Body of pancreas (tissue), 4 donors: ENCODE measurements at regions not wholly inside any gene's neighbourhood (a gene's known extent, or its start where the extent isn't known, plus 50 kb on each side); places are given as distances from the start of the nearest gene placed in this dataset.

ENCODE experiments used
- ATAC-seq: fragments of 150-250 bp; one replicate; pipeline ENCODE4 v1.9.1; 2016
- DNase-seq, 4 donors: peaks; one replicate each; pipeline ENCODE4 v3.0.0-alpha.2; 2019
- H3K27ac ChIP-seq, 4 donors: fragments of 200-600 bp; sonication (generic); 1 replicate in 3 of 4; 2 replicates in 1 of 4; pipeline versions ENCODE4 v1.5.1 to v1.6.1; 2016 to 2019; ENCODE audit warnings: mild to moderate bottlenecking in 1 of 4, mixed read lengths in 1 of 4, moderate library complexity in 1 of 4
- H3K27me3 ChIP-seq, 2 donors: fragments of 200-600 bp; sonication (generic); one replicate each; pipeline ENCODE4 v1.6.0; 2016; ENCODE audit warnings: mild to moderate bottlenecking in 1 of 2
- H3K36me3 ChIP-seq, 2 donors: fragments of 200-600 bp; sonication (generic); replicated peaks in 1 of 2; 2 replicates each; pipeline ENCODE4 v1.5.1; 2016; ENCODE audit warnings: low read depth in 2 of 2; ENCODE audit not compliant: insufficient read depth in 1 of 2
- H3K4me1 ChIP-seq: fragments of 200-600 bp; sonication (generic); one replicate; pipeline ENCODE4 v1.6.0; 2016
- H3K4me3 ChIP-seq, 2 donors: fragments of 200-600 bp; sonication (generic); 1 replicate in 1 of 2; 2 replicates in 1 of 2; pipeline ENCODE4 v1.5.1; 2016 to 2019
- H3K9me3 ChIP-seq, 3 donors: fragments of 200-600 bp; sonication (generic); 1 replicate in 2 of 3; 2 replicates in 1 of 3; pipeline ENCODE4 v1.5.1; 2016
- POLR2A ChIP-seq, 3 donors: fragments of 450-650 bp; IDR thresholded peaks; one replicate each; pipeline ENCODE4 v1.6.1; 2016; ENCODE audit warnings: antibody characterized with exemption in 3 of 3, mild to moderate bottlenecking in 2 of 3
- WGBS, 2 donors: methylation state at CpG; one replicate each; pipeline ENCODE4 v1.1.5; 2017; 5-methylcytosine and 5-hydroxymethylcytosine counted together
- intact Hi-C: fragments of 100-400 bp; cut with DNase I; formaldehyde crosslinking; loops from one replicate; pipeline ENCODE4 v1.15.1; 2023
- TF ChIP-seq, protein P1 (sequence below), 7 experiments: fragments of 450-650 bp in 4 of 7; fragments of 200-600 bp in 3 of 7; sonication (generic) in 3 of 7; IDR thresholded peaks; one replicate each; pipeline ENCODE4 v1.5.1; 2016 to 2019; ENCODE audit warnings: antibody characterized with exemption in 7 of 7

DNA sequence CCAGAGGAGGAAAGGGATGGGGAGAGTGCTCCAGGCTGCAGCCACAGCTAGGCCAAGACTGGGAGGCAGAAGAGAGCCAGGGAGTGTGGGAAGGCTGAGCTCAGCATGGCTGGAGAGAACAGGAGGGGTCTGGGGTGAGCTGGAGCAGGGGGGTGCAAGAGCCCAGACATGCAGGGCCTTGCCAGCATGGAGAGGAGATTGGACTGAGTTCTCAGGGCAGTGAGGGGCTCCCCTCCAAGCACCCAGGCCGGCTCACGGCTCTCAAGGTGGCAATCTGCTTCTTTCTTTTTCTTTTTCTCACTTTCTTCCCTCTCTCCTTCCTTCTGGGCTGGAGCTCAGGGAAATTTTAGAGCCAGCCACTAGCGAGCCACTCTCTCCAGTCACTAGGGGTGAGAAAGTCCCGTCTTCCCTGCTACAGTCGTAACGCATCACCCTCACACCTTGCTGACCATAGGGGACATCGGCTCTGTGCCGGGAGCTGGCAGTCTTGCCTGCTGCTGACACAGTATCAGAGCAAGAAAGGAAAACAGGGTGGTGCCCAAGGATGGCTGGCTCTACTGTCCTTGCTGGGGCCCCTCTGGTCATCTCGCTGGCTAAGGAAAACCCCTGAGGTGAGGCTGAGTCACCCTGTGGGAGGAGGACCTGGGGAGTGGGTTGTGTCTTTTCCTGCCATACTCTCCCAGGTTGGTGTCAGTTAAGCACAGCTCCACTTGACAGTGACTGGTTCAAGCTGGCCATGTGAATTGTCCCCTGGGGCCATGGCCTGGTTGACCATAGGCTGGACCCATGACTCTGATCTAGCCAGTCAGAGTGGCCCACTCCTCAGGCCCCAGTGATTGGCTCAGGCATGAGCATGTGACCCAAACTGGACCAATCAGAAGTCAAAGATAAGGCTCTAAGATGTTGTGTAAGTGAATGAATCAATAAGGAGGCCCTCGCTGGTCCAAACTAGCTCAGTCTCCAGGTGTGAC lies 135.1 kb upstream of the PMEPA1 start:
- H3K27me3 ChIP-seq, result no peaks in the 10 kb centered on the region
- no peak for ATAC-seq
- H3K4me1 ChIP-seq, result no peaks in the 10 kb centered on the region
- no peak overlapping the region for H3K27ac ChIP-seq
- TF ChIP-seq, protein P1, sequence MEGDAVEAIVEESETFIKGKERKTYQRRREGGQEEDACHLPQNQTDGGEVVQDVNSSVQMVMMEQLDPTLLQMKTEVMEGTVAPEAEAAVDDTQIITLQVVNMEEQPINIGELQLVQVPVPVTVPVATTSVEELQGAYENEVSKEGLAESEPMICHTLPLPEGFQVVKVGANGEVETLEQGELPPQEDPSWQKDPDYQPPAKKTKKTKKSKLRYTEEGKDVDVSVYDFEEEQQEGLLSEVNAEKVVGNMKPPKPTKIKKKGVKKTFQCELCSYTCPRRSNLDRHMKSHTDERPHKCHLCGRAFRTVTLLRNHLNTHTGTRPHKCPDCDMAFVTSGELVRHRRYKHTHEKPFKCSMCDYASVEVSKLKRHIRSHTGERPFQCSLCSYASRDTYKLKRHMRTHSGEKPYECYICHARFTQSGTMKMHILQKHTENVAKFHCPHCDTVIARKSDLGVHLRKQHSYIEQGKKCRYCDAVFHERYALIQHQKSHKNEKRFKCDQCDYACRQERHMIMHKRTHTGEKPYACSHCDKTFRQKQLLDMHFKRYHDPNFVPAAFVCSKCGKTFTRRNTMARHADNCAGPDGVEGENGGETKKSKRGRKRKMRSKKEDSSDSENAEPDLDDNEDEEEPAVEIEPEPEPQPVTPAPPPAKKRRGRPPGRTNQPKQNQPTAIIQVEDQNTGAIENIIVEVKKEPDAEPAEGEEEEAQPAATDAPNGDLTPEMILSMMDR (IDR thresholded peaks at IDR 0.05), result no peak
- no peak for TF ChIP-seq POLR2A (IDR thresholded peaks at IDR 0.05)
- no peaks in the 10 kb centered on the region for H3K36me3 ChIP-seq
- no peak overlapping the region for H3K4me3 ChIP-seq
- H3K9me3 ChIP-seq, result no peaks in the 10 kb centered on the region
- WGBS, 2 donors, result 70 to 73% methylated on average over 10 of the region's 10 CpGs
- DNase-seq, result no peak
- intact Hi-C loops, result no loop called here

DNA sequence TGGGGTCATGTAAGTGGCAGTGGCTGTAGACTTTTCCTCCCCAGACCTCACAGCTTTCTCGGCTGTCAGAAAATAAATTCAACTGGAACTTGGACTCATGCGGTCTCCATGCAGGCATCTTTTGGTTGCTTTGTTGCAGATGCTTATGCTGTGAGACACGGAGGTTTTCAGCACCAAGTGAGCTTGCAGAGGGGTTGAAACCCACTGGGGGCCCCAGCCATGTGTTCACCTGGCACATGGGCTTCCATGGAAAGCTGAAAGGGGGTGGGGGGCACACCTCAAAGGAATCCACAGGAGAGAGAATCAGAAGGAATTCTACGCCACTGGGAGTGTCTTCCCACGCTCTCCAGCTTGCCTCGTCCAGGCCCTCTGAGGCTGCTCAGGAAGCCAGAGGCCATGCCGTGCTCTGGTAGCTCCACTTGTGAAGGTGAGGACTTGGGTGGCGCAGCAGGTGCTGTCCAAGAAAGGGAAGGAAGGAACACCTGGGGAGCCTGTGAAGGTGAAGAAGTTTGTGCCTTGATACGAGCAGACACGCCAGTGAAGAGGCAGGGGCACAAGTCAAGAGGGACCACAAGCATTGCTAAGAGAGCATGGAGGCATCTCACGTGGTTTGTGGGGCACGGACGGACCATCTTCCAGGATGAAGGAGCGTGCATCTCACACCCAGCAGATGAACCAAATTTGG lies 134.3 kb upstream of the PMEPA1 start:
- Histone ChIP-seq H3K9me3 (no peaks in the 10 kb centered on the region), H3K27ac (no peak overlapping the region), H3K27me3 (no peaks in the 10 kb centered on the region), H3K36me3 (no peaks in the 10 kb centered on the region), H3K4me1 (no peaks in the 10 kb centered on the region), H3K4me3 (no peak overlapping the region)
- intact Hi-C loops, result no loop called here
- DNase-seq (no peak), ATAC-seq (no peak)
- no peak for TF ChIP-seq POLR2A (IDR thresholded peaks at IDR 0.05)
- TF ChIP-seq, protein P1 (IDR thresholded peaks at IDR 0.05), result no peak
- WGBS, 2 donors, result 63 to 77% methylated on average over 14 of the region's 14 CpGs

DNA sequence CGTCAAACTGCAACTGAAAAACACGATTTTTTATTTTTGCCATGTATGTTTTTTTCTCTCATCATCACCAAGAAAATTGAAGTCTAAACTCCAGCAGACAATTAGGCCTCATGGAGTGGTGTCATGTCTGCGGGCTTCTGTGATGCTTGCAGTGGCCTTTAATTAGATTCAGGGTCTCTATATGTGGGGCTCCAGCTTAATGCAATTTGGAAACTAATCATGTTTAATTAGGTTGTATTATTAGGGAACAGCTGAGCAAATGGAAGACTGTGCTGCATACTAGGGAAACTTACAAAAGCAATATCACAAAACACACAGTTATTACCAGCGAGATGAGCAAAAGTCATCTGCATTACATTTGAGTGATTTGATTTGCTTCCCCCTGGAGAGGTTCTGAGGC lies 132.9 kb upstream of the PMEPA1 start:
- Histone ChIP-seq H3K4me3 (no peak overlapping the region), H3K4me1 (no peaks in the 10 kb centered on the region), H3K27ac (no peak overlapping the region), H3K9me3 (no peaks in the 10 kb centered on the region), H3K36me3 (no peaks in the 10 kb centered on the region), H3K27me3 (no peaks in the 10 kb centered on the region)
- no peak for ATAC-seq
- no peak for TF ChIP-seq POLR2A (IDR thresholded peaks at IDR 0.05)
- TF ChIP-seq, protein P1 (IDR thresholded peaks at IDR 0.05), result no peak
- intact Hi-C loops, result no loop called here
- no peak for DNase-seq
- WGBS, 2 donors, result 64 to 72% methylated on average over 4 of the region's 4 CpGs

DNA sequence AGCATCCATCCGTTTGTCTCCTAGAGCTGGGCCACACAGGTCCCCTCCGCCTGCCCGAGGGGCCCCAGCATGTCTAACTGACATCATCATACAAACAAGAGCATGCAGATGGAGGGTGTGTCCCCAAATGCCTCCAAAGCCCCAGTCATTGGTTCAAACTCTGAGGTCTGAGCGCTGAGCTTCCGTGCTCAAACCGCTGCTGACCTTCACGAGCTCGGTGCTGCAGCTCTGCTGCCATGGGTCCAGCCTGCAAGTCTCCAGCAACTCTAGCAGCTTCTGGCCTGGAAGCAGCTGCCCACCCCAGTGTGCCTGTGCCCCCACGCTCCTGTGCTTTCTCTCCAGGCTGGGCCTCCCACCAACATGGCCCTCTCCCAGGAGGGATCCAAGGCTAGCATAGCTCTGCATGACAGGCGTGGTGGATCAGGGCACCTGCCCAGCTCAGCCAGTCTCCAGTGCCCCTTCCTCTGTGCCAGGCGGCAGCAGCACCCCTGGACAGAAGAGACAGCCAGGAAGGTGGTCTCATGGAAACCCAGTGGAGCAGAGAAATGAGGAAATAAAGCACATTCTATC lies 131.6 kb upstream of the PMEPA1 start:
- ATAC-seq, result no peak
- no peaks in the 10 kb centered on the region for H3K9me3 ChIP-seq
- H3K4me1 ChIP-seq, result no peaks in the 10 kb centered on the region
- no peak overlapping the region for H3K4me3 ChIP-seq
- H3K27me3 ChIP-seq, result no peaks in the 10 kb centered on the region
- TF ChIP-seq, protein P1 (IDR thresholded peaks at IDR 0.05), result no peak
- TF ChIP-seq POLR2A (IDR thresholded peaks at IDR 0.05), result no peak
- whole genome bisulfite sequencing, 2 donors, result 67 to 74% methylated on average over 5 to 11 of the region's 11 CpGs
- DNase-seq, result no peak
- intact Hi-C loops, result no loop called here
- H3K36me3 ChIP-seq, result no peaks in the 10 kb centered on the region
- no peak overlapping the region for H3K27ac ChIP-seq
